Activated CD8-positive, alpha-beta T cell treated with anti-CD3 and anti-CD28 coated beads, Interleukin-2, amount 10 ng/mL, durations not matched to agents 7 days and 5 days (primary cell): ENCODE measurements at regions not wholly inside any gene's neighbourhood (a gene's known extent, or its start where the extent isn't known, plus 50 kb on each side); places are given as distances from the start of the nearest gene placed in this dataset.

ENCODE experiments used
- ATAC-seq: fragments of 150-1000 bp; cut with Tn5 transposase; one replicate; pipeline ENCODE4 v1.10.0; 2021; ENCODE audit warnings: moderate library complexity
- CTCF ChIA-PET: fragments of 350-600 bp; sonication (Branson Sonifier 250); formaldehyde crosslinking; loops from one replicate; lab custom pipeline; 2021; ENCODE audit warnings: antibody characterized with exemption; lab: Charles Lee
- POLR2A ChIA-PET: fragments of 350-600 bp; sonication (Branson Sonifier 250); formaldehyde crosslinking; loops from one replicate; lab custom pipeline; 2021; ENCODE audit warnings: antibody characterized with exemption; lab: Charles Lee
- DNase-seq: peaks from one replicate; pipeline ENCODE4 v3.0.0-alpha.2; 2020
- H3K27ac Mint-ChIP-seq: one replicate; pipeline ENCODE4 v1.8.0; 2021; ENCODE audit warnings: mild to moderate bottlenecking, mixed read lengths
- H3K27me3 Mint-ChIP-seq: one replicate; pipeline ENCODE4 v1.8.0; 2021; ENCODE audit warnings: low read depth, mixed read lengths
- H3K36me3 Mint-ChIP-seq: one replicate; pipeline ENCODE4 v1.8.0; 2021; ENCODE audit warnings: low read depth, mixed read lengths
- H3K4me1 Mint-ChIP-seq: one replicate; pipeline ENCODE4 v1.8.0; 2021; ENCODE audit warnings: low read depth, mixed read lengths
- H3K4me3 Mint-ChIP-seq: one replicate; pipeline ENCODE4 v1.8.0; 2021; ENCODE audit warnings: mild to moderate bottlenecking, mixed read lengths
- H3K9me3 Mint-ChIP-seq: one replicate; pipeline ENCODE4 v1.8.0; 2022; ENCODE audit warnings: mixed read lengths; ENCODE audit not compliant: insufficient read depth

DNA sequence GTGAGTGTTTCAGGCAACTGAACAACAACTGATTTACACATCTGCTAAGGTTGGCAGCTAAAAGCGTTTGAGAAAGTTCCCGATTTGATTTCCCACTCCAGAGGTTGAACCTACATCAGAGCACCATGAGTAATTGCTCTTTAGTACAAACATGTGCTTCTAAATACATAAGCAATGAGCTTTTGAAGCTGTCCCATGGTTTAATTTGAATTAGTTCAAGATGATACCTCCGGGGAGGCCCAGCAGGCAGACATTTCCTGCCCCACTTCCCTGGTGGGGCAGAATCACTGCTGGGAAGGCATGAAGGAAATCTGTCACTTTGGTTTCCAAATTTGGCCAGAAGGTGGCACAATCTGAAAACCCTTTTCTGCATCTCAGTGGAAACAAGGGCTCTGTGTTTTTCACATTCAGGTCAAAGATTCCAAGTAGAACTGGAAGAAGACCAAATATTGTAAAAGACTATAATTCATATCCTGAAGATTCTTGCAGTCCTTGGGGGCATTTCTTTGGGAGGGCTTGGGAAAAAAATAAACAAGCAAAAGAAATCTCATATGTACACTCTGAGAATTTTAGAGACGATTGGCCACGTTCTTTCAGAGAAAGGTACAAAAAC, 176.2 kb upstream of the FAM20A start:
- H3K27ac Mint-ChIP-seq, result no peak overlapping the region
- no peaks in the 10 kb centered on the region for H3K36me3 Mint-ChIP-seq
- no peaks in the 10 kb centered on the region for H3K4me1 Mint-ChIP-seq
- CTCF ChIA-PET, result interaction anchor here (0.7 to 3.9 kb wide), 7 partner anchors 20 to 469 kb away, joined by 3 to 19 read pairs (median 4); no protein-coding TSS in a partner anchor
- ATAC-seq (no peak), DNase-seq (peak; percentile 45)
- H3K27me3 Mint-ChIP-seq, result peaks cover 4% of the 10 kb centered on the region
- H3K9me3 Mint-ChIP-seq, result no peaks in the 10 kb centered on the region
- no peak overlapping the region for H3K4me3 Mint-ChIP-seq
- POLR2A ChIA-PET, result no interaction called here

DNA sequence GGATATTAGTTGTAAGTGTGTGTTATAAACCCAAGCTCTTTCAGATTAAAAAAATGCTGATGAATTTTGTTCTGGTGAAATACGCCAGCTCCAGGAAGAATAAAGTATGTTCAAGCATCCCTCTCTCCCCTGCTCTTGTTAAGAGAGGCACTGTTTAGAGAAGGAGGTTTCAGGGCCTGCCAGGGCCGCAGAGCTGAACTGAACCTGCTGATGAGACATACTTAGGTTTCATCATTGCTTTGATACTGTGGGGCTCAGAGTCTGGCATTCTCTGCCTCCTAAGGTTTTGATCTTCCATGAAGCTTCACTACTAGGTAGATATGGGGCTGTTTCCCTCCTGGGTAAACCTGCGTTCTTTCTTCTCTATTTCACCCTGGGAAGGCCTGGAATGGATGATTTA, 175.3 kb upstream of the FAM20A start:
- no peak for ATAC-seq
- CTCF ChIA-PET, result interaction anchor here (0.7 to 3.9 kb wide), 9 partner anchors 26 to 470 kb away, joined by 3 to 19 read pairs (median 3); no protein-coding TSS in a partner anchor
- no peaks in the 10 kb centered on the region for H3K36me3 Mint-ChIP-seq

DNA sequence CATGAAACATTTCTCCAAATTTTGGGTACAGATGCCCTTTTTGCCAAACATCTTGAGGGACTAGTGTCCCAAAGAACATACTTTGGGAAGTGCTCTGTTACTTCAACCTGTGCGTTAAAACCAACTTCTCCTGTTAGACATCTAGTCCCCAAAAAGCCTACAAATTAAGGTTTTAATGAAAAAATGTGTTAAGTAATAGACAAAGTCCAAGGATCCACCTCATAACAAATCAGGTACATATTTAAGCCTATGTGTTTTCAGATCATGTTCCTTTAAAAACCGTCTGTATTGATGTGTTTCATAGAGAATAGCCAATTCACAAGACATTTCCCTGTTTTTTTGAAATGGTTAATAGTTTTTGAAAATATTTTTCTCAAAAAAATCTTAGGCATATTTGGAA, 174.8 kb upstream of the FAM20A start:
- Mint-ChIP-seq H3K36me3 (no peaks in the 10 kb centered on the region), H3K4me3 (no peak overlapping the region), H3K4me1 (peaks cover 5% of the 10 kb centered on the region), H3K9me3 (no peaks in the 10 kb centered on the region), H3K27me3 (peaks cover 2% of the 10 kb centered on the region), H3K27ac (no peak overlapping the region)
- no peak for ATAC-seq
- DNase-seq, result no peak
- POLR2A ChIA-PET, result no interaction called here
- CTCF ChIA-PET, result interaction anchor here (0.7 to 3.9 kb wide), 7 partner anchors 19 to 470 kb away, joined by 3 to 19 read pairs (median 3); no protein-coding TSS in a partner anchor

More for the DNA sequence above, 175.3 kb upstream of the FAM20A start:
- POLR2A ChIA-PET, result no interaction called here
- H3K27me3 Mint-ChIP-seq, result peaks cover 3% of the 10 kb centered on the region
- H3K9me3 Mint-ChIP-seq, result no peaks in the 10 kb centered on the region
- DNase-seq, result no peak
- no peak overlapping the region for H3K27ac Mint-ChIP-seq
- H3K4me1 Mint-ChIP-seq, result peaks cover 5% of the 10 kb centered on the region
- H3K4me3 Mint-ChIP-seq, result no peak overlapping the region

DNA sequence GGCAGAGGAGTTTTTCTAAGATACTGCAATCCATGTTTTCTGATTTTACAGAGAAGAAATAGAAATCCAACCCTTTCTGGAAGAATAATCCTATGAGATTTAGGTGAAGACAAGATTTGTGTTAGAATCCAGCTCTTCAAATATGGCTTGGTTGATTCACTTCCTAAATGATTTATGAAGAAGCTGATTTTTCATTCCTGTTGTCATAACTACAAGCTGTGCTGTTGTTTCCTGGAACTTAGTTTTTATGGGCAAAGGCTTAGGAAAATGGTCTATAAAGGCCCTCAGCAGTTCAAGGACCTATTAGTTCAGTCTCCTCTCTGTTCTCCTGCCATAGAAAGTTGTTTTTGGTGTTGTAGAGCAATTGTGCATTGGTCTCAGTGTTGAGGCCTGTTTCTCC, 174.2 kb upstream of the FAM20A start:
- Mint-ChIP-seq H3K27ac (no peak overlapping the region), H3K9me3 (no peaks in the 10 kb centered on the region), H3K4me1 (peaks cover 5% of the 10 kb centered on the region), H3K27me3 (peaks cover 2% of the 10 kb centered on the region), H3K4me3 (no peak overlapping the region), H3K36me3 (no peaks in the 10 kb centered on the region)
- ChIA-PET POLR2A (no interaction called here), CTCF (interaction anchor here (1.1 to 1.5 kb wide), 3 partner anchors 20 to 37 kb away, joined by 3 read pairs; no protein-coding TSS in a partner anchor)
- ATAC-seq (no peak), DNase-seq (no peak)

DNA sequence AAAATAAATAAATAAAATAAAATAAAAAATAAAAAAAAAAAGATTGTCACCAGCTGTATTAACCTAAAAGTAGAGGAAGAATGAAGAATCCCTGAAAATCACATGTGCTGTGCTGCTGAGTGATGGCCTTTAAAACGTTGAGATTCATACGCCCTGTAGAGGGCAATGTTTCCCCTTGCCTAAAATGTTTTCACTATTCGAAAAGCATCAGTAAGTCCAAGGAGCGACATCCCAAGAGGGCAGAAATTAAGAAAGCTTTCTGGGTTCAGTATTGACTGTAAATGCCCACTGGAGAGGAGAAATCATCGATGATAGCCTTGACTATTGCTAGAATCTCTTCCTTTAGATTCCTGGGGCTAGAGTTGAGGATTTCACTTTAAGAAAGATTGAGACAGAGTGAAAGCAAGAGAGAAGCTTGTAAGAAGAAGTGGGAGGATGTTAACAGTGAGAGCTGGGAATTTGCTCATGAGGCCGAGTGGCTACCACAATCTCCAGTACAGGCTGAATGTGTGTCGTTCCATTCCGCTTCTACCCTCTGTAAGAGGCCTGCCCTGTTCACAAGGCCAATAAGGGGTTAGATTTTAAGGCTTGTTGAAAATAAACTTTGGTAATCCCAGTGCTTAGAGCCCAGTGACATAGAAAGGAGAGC, 170.8 kb upstream of the FAM20A start:
- H3K27me3 Mint-ChIP-seq, result no peaks in the 10 kb centered on the region
- H3K4me1 Mint-ChIP-seq, result peaks cover 5% of the 10 kb centered on the region
- no peak overlapping the region for H3K27ac Mint-ChIP-seq
- DNase-seq, result peak; percentile 30
- ATAC-seq, result peak; percentile 53
- peak overlapping the region; percentile 42 for H3K4me3 Mint-ChIP-seq
- ChIA-PET POLR2A (no interaction called here), CTCF (interaction anchor here (0.7 to 2.3 kb wide), 12 partner anchors 9 to 752 kb away, joined by 3 to 11 read pairs (median 3); no protein-coding TSS in a partner anchor)
- no peaks in the 10 kb centered on the region for H3K36me3 Mint-ChIP-seq
- no peaks in the 10 kb centered on the region for H3K9me3 Mint-ChIP-seq

DNA sequence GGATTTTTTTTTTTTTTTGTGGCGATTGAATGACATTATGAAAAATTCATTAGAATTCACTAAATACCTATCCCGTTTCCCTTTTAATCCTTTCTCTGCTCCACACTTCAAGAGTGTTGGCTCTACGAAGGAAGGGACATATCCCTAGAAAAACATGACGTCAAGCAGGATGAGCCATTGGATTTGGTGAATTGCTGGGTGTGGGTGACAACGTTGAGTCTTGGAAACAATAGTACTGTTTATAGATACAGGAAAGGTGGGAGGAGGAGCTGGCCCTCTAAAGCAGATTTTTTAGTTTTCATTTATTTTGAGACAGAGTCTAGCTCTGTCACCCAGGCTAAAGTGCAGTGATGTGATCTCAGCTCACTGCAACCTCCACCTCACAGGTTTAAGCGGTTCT, 167.6 kb upstream of the FAM20A start:
- H3K4me1 Mint-ChIP-seq, result peaks cover 9% of the 10 kb centered on the region
- POLR2A ChIA-PET, result interaction anchor here (0.5 kb wide), 1 partner anchor 71 kb away, joined by 3 read pairs; no protein-coding TSS in a partner anchor
- CTCF ChIA-PET, result no interaction called here
- peaks cover 4% of the 10 kb centered on the region for H3K27me3 Mint-ChIP-seq
- ATAC-seq (no peak), DNase-seq (no peak)
- no peak overlapping the region for H3K27ac Mint-ChIP-seq
- H3K9me3 Mint-ChIP-seq, result no peaks in the 10 kb centered on the region
- no peaks in the 10 kb centered on the region for H3K36me3 Mint-ChIP-seq
- H3K4me3 Mint-ChIP-seq, result no peak overlapping the region

DNA sequence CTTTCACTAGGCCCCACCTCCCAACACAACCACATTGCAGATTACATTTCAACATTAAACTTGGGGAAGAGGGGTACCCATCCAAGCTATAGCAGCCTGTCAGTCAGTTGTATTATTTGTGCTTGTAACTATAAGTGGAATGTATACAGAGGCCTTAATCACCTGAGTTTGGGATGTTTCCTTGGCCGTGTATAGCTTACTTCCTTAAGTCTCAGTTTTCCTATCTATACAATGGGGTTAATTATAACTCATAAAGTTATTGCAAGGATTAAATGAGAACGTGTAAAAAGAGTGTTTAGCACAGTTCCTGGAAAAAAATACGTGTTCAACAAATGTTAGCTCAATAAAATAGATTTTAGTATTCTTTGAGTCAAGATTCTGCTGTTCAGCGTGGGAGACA, 165.5 kb upstream of the FAM20A start:
- Mint-ChIP-seq H3K27ac (no peak overlapping the region), H3K27me3 (peaks cover 7% of the 10 kb centered on the region), H3K4me1 (peaks cover 8% of the 10 kb centered on the region), H3K4me3 (no peak overlapping the region), H3K9me3 (no peaks in the 10 kb centered on the region), H3K36me3 (no peaks in the 10 kb centered on the region)
- no peak for ATAC-seq
- no peak for DNase-seq
- POLR2A ChIA-PET, result no interaction called here
- CTCF ChIA-PET, result no interaction called here

DNA sequence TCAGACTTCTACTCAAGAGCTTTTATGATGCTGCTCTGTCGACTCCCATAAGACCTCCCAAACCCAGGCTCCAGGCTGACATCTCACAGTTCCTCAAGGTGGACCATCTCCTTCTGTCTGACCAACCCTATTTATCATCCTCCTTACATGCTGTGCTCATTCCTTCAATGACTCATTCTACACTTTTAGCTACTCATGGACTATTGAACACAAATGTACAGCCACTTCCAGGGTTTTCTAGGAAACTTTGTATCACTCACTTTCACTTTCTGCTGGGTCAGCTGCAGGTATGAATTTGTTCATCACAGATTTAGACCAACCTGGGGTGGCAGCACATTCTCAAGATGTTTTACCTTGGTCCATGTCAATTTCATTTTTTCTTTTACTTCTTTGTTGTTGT, 162.4 kb upstream of the FAM20A start:
- Mint-ChIP-seq H3K27me3 (peaks cover 7% of the 10 kb centered on the region), H3K27ac (no peak overlapping the region), H3K4me1 (peaks cover 23% of the 10 kb centered on the region), H3K36me3 (no peaks in the 10 kb centered on the region), H3K9me3 (no peaks in the 10 kb centered on the region), H3K4me3 (no peak overlapping the region)
- POLR2A ChIA-PET, result no interaction called here
- no peak for DNase-seq
- no peak for ATAC-seq
- CTCF ChIA-PET, result no interaction called here

DNA sequence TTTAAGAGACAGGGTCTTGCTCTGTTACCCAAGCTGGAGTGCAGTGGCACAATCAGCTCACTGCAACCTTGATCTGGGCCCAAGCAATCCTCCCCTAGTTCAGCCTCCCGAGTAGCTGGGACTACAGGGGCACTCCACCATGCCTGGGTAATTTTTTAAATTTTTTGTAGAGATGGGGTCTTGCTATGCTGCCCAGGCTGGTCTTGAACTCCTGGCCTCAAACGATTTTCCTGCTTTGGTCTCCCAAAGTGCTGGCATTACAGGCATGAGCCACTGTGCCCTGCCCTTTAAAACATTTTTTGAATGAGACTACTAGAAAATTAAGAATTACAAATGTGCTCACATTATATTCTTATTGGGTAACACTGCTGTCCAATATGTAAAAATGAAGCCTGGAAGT, 161.7 kb upstream of the FAM20A start:
- ATAC-seq (no peak), DNase-seq (no peak)
- Mint-ChIP-seq H3K4me1 (peaks cover 23% of the 10 kb centered on the region), H3K36me3 (no peaks in the 10 kb centered on the region), H3K4me3 (no peak overlapping the region), H3K27me3 (peaks cover 7% of the 10 kb centered on the region), H3K27ac (no peak overlapping the region), H3K9me3 (no peaks in the 10 kb centered on the region)
- POLR2A ChIA-PET, result no interaction called here
- CTCF ChIA-PET, result interaction anchor here (0.5 kb wide), 1 partner anchor 582 kb away, joined by 4 read pairs; no protein-coding TSS in a partner anchor

DNA sequence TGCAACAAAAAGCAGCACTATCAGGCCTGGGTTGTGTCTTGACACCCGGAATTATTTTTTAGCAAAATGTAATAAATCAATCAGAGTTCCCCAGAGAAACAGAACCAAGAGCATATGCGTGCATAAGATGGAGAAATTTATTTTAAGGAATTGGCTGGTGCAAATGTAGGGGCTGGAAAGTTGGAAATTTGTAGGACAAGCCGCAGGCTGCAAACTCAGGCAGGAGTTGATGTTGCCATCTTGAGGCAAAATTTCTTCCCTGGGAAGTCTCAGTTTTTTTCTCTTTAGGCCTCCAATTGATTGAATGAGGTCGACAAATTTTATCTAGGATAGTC, 158.9 kb upstream of the FAM20A start:
- POLR2A ChIA-PET, result no interaction called here

DNA sequence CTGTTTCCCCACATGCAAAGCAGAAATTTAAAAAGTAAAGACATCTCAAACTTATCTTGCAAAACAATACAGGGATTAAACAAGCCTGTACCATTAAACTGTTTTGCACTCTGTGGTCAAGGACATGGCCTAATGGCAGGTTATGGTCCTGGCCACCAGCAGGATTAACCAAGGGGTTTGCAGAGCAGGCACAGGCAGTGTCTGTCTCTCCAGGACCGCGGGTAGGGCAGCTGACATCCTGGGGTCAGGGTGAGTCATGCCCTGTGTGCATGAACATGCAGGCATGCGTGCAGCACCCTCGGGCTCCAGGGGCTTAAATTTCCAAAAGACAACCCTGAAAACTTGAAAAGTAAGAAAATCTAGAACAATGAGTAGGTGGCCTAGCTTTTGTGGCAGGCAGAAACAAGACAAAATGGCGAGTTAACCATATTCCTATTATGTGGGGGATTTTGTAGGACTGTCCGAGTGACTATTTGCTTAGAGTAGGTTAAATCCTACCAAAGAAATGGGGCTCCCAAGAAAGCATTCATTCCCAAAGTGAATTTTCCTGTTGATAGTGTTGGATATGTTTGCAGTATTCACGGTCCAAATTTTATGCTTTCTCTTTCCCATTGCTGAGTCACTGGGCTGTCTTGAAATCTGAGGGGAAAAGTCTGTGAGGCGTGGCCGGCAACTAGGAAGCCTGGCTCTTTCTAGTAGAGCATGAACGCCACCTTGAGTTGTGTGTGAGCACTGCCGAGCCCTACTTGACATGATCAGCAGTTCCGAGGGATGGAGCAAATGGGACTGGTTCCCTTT, 158.4 kb upstream of the FAM20A start:
- no peaks in the 10 kb centered on the region for H3K36me3 Mint-ChIP-seq
- H3K27me3 Mint-ChIP-seq, result peaks cover 4% of the 10 kb centered on the region
- ATAC-seq (peak; percentile 92), DNase-seq (peak; percentile 77)
- H3K27ac Mint-ChIP-seq, result peak overlapping the region; percentile 43
- ChIA-PET CTCF (no interaction called here), POLR2A (no interaction called here)
- H3K4me3 Mint-ChIP-seq, result peak overlapping the region; percentile 56
- H3K4me1 Mint-ChIP-seq, result peaks cover 23% of the 10 kb centered on the region
- H3K9me3 Mint-ChIP-seq, result no peaks in the 10 kb centered on the region

More for the DNA sequence above, 158.9 kb upstream of the FAM20A start:
- ATAC-seq (no peak), DNase-seq (no peak)
- Mint-ChIP-seq H3K36me3 (no peaks in the 10 kb centered on the region), H3K27ac (no peak overlapping the region), H3K4me3 (peak overlapping the region; percentile 8), H3K4me1 (peaks cover 23% of the 10 kb centered on the region), H3K9me3 (no peaks in the 10 kb centered on the region), H3K27me3 (peaks cover 7% of the 10 kb centered on the region)
- CTCF ChIA-PET, result interaction anchor here (1.1 to 2.2 kb wide), 2 partner anchors 12 to 489 kb away, joined by 3 to 9 read pairs; no protein-coding TSS in a partner anchor

DNA sequence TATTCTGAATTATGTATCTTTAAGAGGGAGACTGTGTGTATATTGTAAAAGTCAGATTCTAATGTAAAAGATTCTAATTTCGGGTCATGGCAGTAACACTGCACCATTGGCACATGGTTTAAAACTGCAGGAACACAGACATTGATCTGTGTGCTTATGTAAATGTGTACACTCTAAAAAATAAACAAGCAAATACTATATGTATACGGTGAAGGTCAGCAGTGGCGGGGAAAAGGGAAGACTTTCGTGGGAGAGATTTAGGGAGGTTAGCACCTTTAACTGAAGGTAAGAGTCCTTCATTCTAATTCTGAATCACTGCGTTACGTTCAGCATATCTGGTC, 157.8 kb upstream of the FAM20A start:
- H3K4me3 Mint-ChIP-seq, result no peak overlapping the region
- ChIA-PET CTCF (no interaction called here), POLR2A (no interaction called here)
- DNase-seq (no peak), ATAC-seq (no peak)
- H3K27me3 Mint-ChIP-seq, result peaks cover 2% of the 10 kb centered on the region
- H3K36me3 Mint-ChIP-seq, result no peaks in the 10 kb centered on the region
- no peak overlapping the region for H3K27ac Mint-ChIP-seq
- H3K9me3 Mint-ChIP-seq, result no peaks in the 10 kb centered on the region
- peaks cover 21% of the 10 kb centered on the region for H3K4me1 Mint-ChIP-seq
